ENCODE measurements at regions not wholly inside any gene's neighbourhood (a gene's known extent, or its start where the extent isn't known, plus 50 kb on each side); places are given as distances from the start of the nearest gene placed in this dataset.
"Not testable (repeated sequence)": the region's sequence is repeated elsewhere in the genome, so short reads cannot be mapped to it uniquely, and the experiment has no call there.

GRCh38 chr10:63827018-63827417, 305.8 kb downstream of the REEP3 start:
- H3K27me3 ChIP-seq (ENCODE audit: control insufficient read depth, insufficient read depth, low read length); H3K9me3 ChIP-seq (ENCODE audit: control insufficient read depth in 2 of 2, low read length in 2 of 2); H3K27ac Mint-ChIP-seq; DNase-seq; H3K27ac ChIP-seq (ENCODE audit: insufficient read depth, low read length, poor library complexity, severe bottlenecking); H3K27me3 Mint-ChIP-seq; H3K36me3 Mint-ChIP-seq; H3K9me3 Mint-ChIP-seq; H3K4me3 ChIP-seq (ENCODE audit: low read depth, low read length); H3K4me1 Mint-ChIP-seq; H3K36me3 ChIP-seq (ENCODE audit: control insufficient read depth, insufficient read depth, low read length); H3K4me3 Mint-ChIP-seq; ATAC-seq (ENCODE audit: low read depth in 2 of 2); H3K4me1 ChIP-seq (ENCODE audit: control insufficient read depth, insufficient read depth, low read length, poor library complexity, severe bottlenecking): not testable (repeated sequence)

GRCh38 chr10:63829020-63829419, 307.8 kb downstream of the REEP3 start:
- no peak overlapping the region for H3K27ac ChIP-seq (ENCODE audit: insufficient read depth, low read length, poor library complexity, severe bottlenecking)
- no peak for DNase-seq
- ATAC-seq (ENCODE audit: low read depth in 2 of 2) = no peak
- no peak overlapping the region for H3K4me3 Mint-ChIP-seq
- H3K4me1 ChIP-seq (ENCODE audit: control insufficient read depth, insufficient read depth, low read length, poor library complexity, severe bottlenecking) = no peaks in the 10 kb centered on the region
- H3K4me1 Mint-ChIP-seq = no peaks in the 10 kb centered on the region
- H3K4me3 ChIP-seq (ENCODE audit: low read depth, low read length) = no peak overlapping the region
- no peaks in the 10 kb centered on the region for H3K36me3 Mint-ChIP-seq
- no peaks in the 10 kb centered on the region for H3K27me3 Mint-ChIP-seq
- no peaks in the 10 kb centered on the region for H3K9me3 ChIP-seq (ENCODE audit: control insufficient read depth in 2 of 2, low read length in 2 of 2)
- H3K27ac Mint-ChIP-seq = peak overlapping the region in 1 of 3 donors; percentile 23
- H3K27me3 ChIP-seq (ENCODE audit: control insufficient read depth, insufficient read depth, low read length) = peaks cover 3% of the 10 kb centered on the region
- peaks cover 0 to 4% (median 0%) of the 10 kb centered on the region in 7 donors for H3K9me3 Mint-ChIP-seq
- H3K36me3 ChIP-seq (ENCODE audit: control insufficient read depth, insufficient read depth, low read length) = no peaks in the 10 kb centered on the region

- Mint-ChIP-seq H3K27ac (no peak overlapping the region), H3K4me1 (no peaks in the 10 kb centered on the region), H3K4me3 (no peak overlapping the region), H3K9me3 (peaks cover 0 to 2% (median 0%) of the 10 kb centered on the region in 7 donors), H3K27me3 (no peaks in the 10 kb centered on the region), H3K36me3 (no peaks in the 10 kb centered on the region)
- Histone ChIP-seq H3K4me1 (ENCODE audit: control insufficient read depth, insufficient read depth, low read length, poor library complexity, severe bottlenecking) (no peaks in the 10 kb centered on the region), H3K9me3 (ENCODE audit: control insufficient read depth in 2 of 2, low read length in 2 of 2) (no peaks in the 10 kb centered on the region), H3K4me3 (ENCODE audit: low read depth, low read length) (no peak overlapping the region), H3K27ac (ENCODE audit: insufficient read depth, low read length, poor library complexity, severe bottlenecking) (no peak overlapping the region), H3K27me3 (ENCODE audit: control insufficient read depth, insufficient read depth, low read length) (peaks cover 3% of the 10 kb centered on the region), H3K36me3 (ENCODE audit: control insufficient read depth, insufficient read depth, low read length) (no peaks in the 10 kb centered on the region)
- ATAC-seq (ENCODE audit: low read depth in 2 of 2) (no peak), DNase-seq (no peak)
These were observed 308.5 kb downstream of the REEP3 start for GRCh38 chr10:63829573-63830149.

GRCh38 chr10:63832686-63833085, 311.5 kb downstream of the REEP3 start:
- H3K4me1 ChIP-seq (ENCODE audit: control insufficient read depth, insufficient read depth, low read length, poor library complexity, severe bottlenecking) = no peaks in the 10 kb centered on the region
- no peak overlapping the region for H3K4me3 ChIP-seq (ENCODE audit: low read depth, low read length)
- ATAC-seq (ENCODE audit: low read depth in 2 of 2) (no peak), DNase-seq (no peak)
- H3K27ac ChIP-seq (ENCODE audit: insufficient read depth, low read length, poor library complexity, severe bottlenecking) = no peak overlapping the region
- Mint-ChIP-seq H3K4me1 (no peaks in the 10 kb centered on the region), H3K36me3 (no peaks in the 10 kb centered on the region), H3K27me3 (no peaks in the 10 kb centered on the region), H3K4me3 (no peak overlapping the region), H3K9me3 (peaks cover 0 to 2% (median 0%) of the 10 kb centered on the region in 7 donors), H3K27ac (no peak overlapping the region)
- H3K36me3 ChIP-seq (ENCODE audit: control insufficient read depth, insufficient read depth, low read length) = no peaks in the 10 kb centered on the region
- H3K27me3 ChIP-seq (ENCODE audit: control insufficient read depth, insufficient read depth, low read length) = no peaks in the 10 kb centered on the region
- H3K9me3 ChIP-seq (ENCODE audit: control insufficient read depth in 2 of 2, low read length in 2 of 2) = no peaks in the 10 kb centered on the region

- no peaks in the 10 kb centered on the region for H3K27me3 Mint-ChIP-seq
- DNase-seq (no peak), ATAC-seq (ENCODE audit: low read depth in 2 of 2) (no peak)
- Histone ChIP-seq H3K27me3 (ENCODE audit: control insufficient read depth, insufficient read depth, low read length) (no peaks in the 10 kb centered on the region), H3K4me3 (ENCODE audit: low read depth, low read length) (no peak overlapping the region), H3K36me3 (ENCODE audit: control insufficient read depth, insufficient read depth, low read length) (no peaks in the 10 kb centered on the region), H3K4me1 (ENCODE audit: control insufficient read depth, insufficient read depth, low read length, poor library complexity, severe bottlenecking) (no peaks in the 10 kb centered on the region), H3K27ac (ENCODE audit: insufficient read depth, low read length, poor library complexity, severe bottlenecking) (no peak overlapping the region), H3K9me3 (ENCODE audit: control insufficient read depth in 2 of 2, low read length in 2 of 2) (no peaks in the 10 kb centered on the region)
- no peak overlapping the region for H3K4me3 Mint-ChIP-seq
- H3K4me1 Mint-ChIP-seq = no peaks in the 10 kb centered on the region
- H3K27ac Mint-ChIP-seq = no peak overlapping the region
- peaks cover 0 to 2% (median 0%) of the 10 kb centered on the region in 7 donors for H3K9me3 Mint-ChIP-seq
- no peaks in the 10 kb centered on the region for H3K36me3 Mint-ChIP-seq
These were observed 312.3 kb downstream of the REEP3 start for GRCh38 chr10:63833411-63834060.

- Mint-ChIP-seq H3K4me1 (no peaks in the 10 kb centered on the region), H3K4me3 (no peak overlapping the region), H3K36me3 (no peaks in the 10 kb centered on the region), H3K9me3 (peaks cover 0 to 2% (median 0%) of the 10 kb centered on the region in 7 donors), H3K27me3 (no peaks in the 10 kb centered on the region), H3K27ac (no peak overlapping the region)
- Histone ChIP-seq H3K36me3 (ENCODE audit: control insufficient read depth, insufficient read depth, low read length) (no peaks in the 10 kb centered on the region), H3K9me3 (ENCODE audit: control insufficient read depth in 2 of 2, low read length in 2 of 2) (no peaks in the 10 kb centered on the region), H3K4me3 (ENCODE audit: low read depth, low read length) (no peak overlapping the region), H3K27ac (ENCODE audit: insufficient read depth, low read length, poor library complexity, severe bottlenecking) (no peak overlapping the region), H3K27me3 (ENCODE audit: control insufficient read depth, insufficient read depth, low read length) (peaks cover 3% of the 10 kb centered on the region), H3K4me1 (ENCODE audit: control insufficient read depth, insufficient read depth, low read length, poor library complexity, severe bottlenecking) (no peaks in the 10 kb centered on the region)
- ATAC-seq (ENCODE audit: low read depth in 2 of 2) = no peak
- DNase-seq = no peak
These were observed 315.7 kb downstream of the REEP3 start for GRCh38 chr10:63836666-63837442.

- no peaks in the 10 kb centered on the region for H3K9me3 ChIP-seq (ENCODE audit: control insufficient read depth in 2 of 2, low read length in 2 of 2)
- Mint-ChIP-seq H3K27ac (no peak overlapping the region), H3K9me3 (peaks cover 0 to 2% (median 0%) of the 10 kb centered on the region in 7 donors), H3K4me3 (no peak overlapping the region), H3K36me3 (no peaks in the 10 kb centered on the region), H3K27me3 (peaks cover 11% of the 10 kb centered on the region), H3K4me1 (no peaks in the 10 kb centered on the region)
- no peak for ATAC-seq (ENCODE audit: low read depth in 2 of 2)
- no peak for DNase-seq
- H3K4me1 ChIP-seq (ENCODE audit: control insufficient read depth, insufficient read depth, low read length, poor library complexity, severe bottlenecking) = no peaks in the 10 kb centered on the region
- no peak overlapping the region for H3K4me3 ChIP-seq (ENCODE audit: low read depth, low read length)
- peaks cover 3% of the 10 kb centered on the region for H3K27me3 ChIP-seq (ENCODE audit: control insufficient read depth, insufficient read depth, low read length)
- H3K36me3 ChIP-seq (ENCODE audit: control insufficient read depth, insufficient read depth, low read length) = no peaks in the 10 kb centered on the region
- no peak overlapping the region for H3K27ac ChIP-seq (ENCODE audit: insufficient read depth, low read length, poor library complexity, severe bottlenecking)
These were observed 320.6 kb downstream of the REEP3 start for GRCh38 chr10:63841761-63842160.
